ENCODE measurements at regions not wholly inside any gene's neighbourhood (a gene's known extent, or its start where the extent isn't known, plus 50 kb on each side); places are given as distances from the start of the nearest gene placed in this dataset.

DNA sequence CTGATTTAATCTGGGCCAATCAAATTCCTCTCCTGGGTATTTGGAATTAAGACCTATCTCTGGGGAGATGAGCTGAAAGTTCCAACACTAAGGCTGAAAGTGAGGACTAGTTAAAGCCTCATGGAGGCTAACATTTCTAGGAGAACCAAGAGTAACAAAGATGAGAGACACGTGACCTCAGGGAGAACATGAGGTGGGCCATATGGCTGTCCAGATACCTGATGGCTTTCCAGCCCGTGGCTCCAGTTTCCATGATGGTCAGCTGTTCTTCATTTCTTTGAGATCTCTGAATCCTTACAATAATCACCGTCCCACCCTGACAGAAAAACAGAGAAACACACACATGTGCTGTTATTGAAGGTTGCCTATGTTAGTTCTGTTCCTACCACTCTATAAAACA is 66.1 kb downstream of the LEPR start:
- intact Hi-C loops (cut with micrococcal nuclease) = no loop called here
- CTCF ChIA-PET = no interaction called here
- Mint-ChIP-seq H3K9me3 (no peaks in the 10 kb centered on the region), H3K27ac (no peak overlapping the region), H3K36me3 (ENCODE audit: low read depth) (no peaks in the 10 kb centered on the region), H3K27me3 (ENCODE audit: low read depth) (no peaks in the 10 kb centered on the region), H3K4me1 (ENCODE audit: low read depth) (no peaks in the 10 kb centered on the region), H3K4me3 (no peak overlapping the region)
- DNase-seq = no peak

DNA sequence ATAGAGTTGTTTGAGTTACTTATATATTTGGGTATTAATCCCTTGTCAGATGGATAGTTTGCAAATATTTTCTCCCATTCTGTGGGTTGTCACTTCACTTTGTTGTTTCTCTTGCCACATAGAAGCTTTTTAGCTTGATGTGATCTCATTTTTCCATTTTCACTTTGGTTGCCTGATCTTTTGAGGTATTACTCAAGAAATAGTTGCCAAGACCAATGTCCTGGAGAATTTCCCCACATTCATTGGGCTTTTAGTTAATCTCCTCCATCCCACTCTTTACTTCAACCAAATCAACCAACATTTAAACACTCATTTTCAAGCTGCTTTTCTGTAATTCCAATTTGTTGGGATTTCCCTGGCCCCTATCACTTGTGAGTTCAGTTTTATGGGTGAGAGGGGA is 69.0 kb downstream of the LEPR start:
- Mint-ChIP-seq H3K27ac (no peak overlapping the region), H3K36me3 (ENCODE audit: low read depth) (no peaks in the 10 kb centered on the region), H3K4me1 (ENCODE audit: low read depth) (no peaks in the 10 kb centered on the region), H3K27me3 (ENCODE audit: low read depth) (no peaks in the 10 kb centered on the region), H3K9me3 (no peaks in the 10 kb centered on the region), H3K4me3 (no peak overlapping the region)
- CTCF ChIA-PET = no interaction called here
- intact Hi-C loops (cut with micrococcal nuclease) = no loop called here
- DNase-seq = no peak

DNA sequence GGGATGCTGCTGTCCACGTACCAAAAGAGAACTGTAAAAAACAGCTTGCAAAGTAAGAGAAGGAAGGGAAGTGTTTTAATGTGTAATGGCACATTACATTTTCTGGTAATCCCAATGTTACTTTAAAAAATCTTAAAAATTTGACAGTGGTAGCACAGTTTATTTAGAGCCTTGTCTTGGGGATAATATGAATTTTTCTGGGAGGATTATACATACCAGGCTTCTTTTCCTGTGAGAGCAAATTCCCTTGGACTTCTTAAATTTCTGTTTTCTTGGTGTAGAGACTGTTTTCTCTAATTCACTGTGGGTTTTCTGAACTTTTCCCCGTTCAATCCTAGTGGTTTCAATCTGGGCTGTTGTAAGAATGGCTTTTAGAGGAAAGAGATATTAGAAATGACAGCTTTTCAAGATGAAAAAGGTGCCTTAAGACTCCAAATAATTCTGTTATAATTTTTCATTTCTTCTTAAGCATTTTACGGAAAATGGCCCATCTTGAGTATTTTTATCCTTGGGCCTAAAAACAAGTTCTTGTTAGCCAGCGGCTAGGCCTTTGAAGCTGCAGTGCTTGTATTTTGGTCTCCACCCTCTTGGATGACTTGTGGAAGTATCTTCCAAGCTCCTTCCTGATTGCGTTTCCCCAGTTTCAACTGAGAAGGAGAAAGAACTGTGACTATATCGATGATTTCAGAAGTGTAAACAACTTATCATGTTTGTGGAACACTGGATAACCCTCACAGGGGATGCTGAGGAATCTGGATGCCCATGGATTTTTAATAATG is 70.0 kb downstream of the LEPR start:
- Mint-ChIP-seq H3K4me3 (no peak overlapping the region), H3K4me1 (ENCODE audit: low read depth) (no peaks in the 10 kb centered on the region), H3K36me3 (ENCODE audit: low read depth) (peaks cover 1% of the 10 kb centered on the region), H3K27me3 (ENCODE audit: low read depth) (no peaks in the 10 kb centered on the region), H3K27ac (no peak overlapping the region), H3K9me3 (no peaks in the 10 kb centered on the region)
- CTCF ChIA-PET = interaction anchor here (0.6 kb wide), 1 partner anchor 1015 kb away, joined by 3 read pairs; no protein-coding TSS in a partner anchor
- intact Hi-C loops (cut with micrococcal nuclease) = loop anchor here (10.0 kb wide), 1 partner anchor 114 kb away; no protein-coding TSS in a partner anchor
- DNase-seq = no peak

DNA sequence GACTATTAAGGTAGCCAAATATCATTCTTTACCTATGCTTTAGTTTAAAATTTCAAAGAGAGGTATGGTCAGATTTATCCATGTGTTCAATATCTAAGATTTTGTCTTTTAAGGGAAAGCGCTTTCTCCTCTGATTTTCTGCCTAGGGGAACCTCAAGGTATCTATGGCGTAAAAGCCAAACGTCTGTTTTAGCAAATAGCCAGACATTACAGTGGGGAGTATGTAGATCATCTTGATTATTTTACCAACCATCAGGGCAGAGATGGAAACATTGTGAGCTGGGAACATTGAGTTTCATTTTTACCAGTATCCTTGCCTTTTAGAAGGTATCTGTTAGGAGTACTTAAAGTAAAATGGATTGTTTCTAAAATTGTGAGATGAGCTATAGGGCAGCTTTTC is 71.0 kb downstream of the LEPR start:
- Mint-ChIP-seq H3K9me3 (no peaks in the 10 kb centered on the region), H3K4me3 (no peak overlapping the region), H3K27ac (no peak overlapping the region), H3K27me3 (ENCODE audit: low read depth) (no peaks in the 10 kb centered on the region), H3K36me3 (ENCODE audit: low read depth) (peaks cover 1% of the 10 kb centered on the region), H3K4me1 (ENCODE audit: low read depth) (no peaks in the 10 kb centered on the region)
- no peak for DNase-seq
- intact Hi-C loops (cut with micrococcal nuclease) = loop anchor here (10.0 kb wide), 1 partner anchor 113 kb away; no protein-coding TSS in a partner anchor
- CTCF ChIA-PET = interaction anchor here (0.7 to 2.0 kb wide), 2 partner anchors 196 to 255 kb away, joined by 3 to 6 read pairs; no protein-coding TSS in a partner anchor

DNA sequence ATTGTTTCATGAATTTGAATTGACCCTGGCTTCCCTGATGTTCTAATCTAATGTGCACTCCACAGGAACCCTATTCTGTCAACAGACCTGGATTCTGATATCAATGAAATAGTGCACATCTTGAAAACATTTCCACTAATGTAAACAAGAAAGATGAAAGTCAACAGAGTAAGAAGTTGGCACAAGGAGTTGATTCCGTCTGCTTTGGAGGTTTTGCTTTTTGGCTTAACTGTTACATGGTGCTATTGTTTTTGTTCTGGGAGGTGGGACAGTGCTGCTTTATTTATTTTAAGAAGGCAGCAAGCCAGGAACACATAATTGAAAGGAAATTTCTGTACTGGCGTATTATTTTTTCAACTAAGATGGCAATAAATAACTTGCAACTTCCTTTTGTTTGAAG is 73.3 kb downstream of the LEPR start:
- no peak overlapping the region for H3K27ac Mint-ChIP-seq
- intact Hi-C loops (cut with micrococcal nuclease) = loop anchor here (10.0 kb wide), 1 partner anchor 111 kb away; no protein-coding TSS in a partner anchor
- CTCF ChIA-PET = no interaction called here

DNA sequence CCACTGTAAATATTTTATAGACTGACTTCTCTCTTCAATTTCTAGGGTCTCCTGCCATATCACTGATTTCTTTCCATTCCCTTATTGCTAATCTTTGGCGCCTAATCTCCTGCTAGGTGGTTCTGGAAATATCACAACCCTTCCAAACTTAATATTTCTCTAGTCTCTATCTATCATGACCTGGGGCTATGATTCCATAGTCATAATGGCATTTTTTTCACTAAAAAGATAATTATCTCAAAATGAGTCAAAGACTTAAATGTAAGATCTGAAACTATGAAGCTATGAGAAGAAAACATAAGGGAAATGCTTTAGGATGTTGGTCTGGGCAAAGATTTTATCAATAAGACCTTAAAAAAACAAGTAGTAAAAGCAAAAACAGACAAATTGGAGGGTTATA is 74.2 kb downstream of the LEPR start:
- intact Hi-C loops (cut with micrococcal nuclease) = loop anchor here (10.0 kb wide), 1 partner anchor 110 kb away; no protein-coding TSS in a partner anchor
- no peak for DNase-seq
- no peak overlapping the region for H3K27ac Mint-ChIP-seq
- peaks cover 1% of the 10 kb centered on the region for H3K36me3 Mint-ChIP-seq (ENCODE audit: low read depth)
- H3K27me3 Mint-ChIP-seq (ENCODE audit: low read depth) = no peaks in the 10 kb centered on the region
- no peak overlapping the region for H3K4me3 Mint-ChIP-seq
- no peaks in the 10 kb centered on the region for H3K9me3 Mint-ChIP-seq
- CTCF ChIA-PET = no interaction called here
- H3K4me1 Mint-ChIP-seq (ENCODE audit: low read depth) = no peaks in the 10 kb centered on the region

More for the DNA sequence above, 73.3 kb downstream of the LEPR start:
- Mint-ChIP-seq H3K4me1 (ENCODE audit: low read depth) (no peaks in the 10 kb centered on the region), H3K27me3 (ENCODE audit: low read depth) (no peaks in the 10 kb centered on the region), H3K9me3 (no peaks in the 10 kb centered on the region), H3K4me3 (no peak overlapping the region), H3K36me3 (ENCODE audit: low read depth) (peaks cover 1% of the 10 kb centered on the region)
- DNase-seq = no peak

DNA sequence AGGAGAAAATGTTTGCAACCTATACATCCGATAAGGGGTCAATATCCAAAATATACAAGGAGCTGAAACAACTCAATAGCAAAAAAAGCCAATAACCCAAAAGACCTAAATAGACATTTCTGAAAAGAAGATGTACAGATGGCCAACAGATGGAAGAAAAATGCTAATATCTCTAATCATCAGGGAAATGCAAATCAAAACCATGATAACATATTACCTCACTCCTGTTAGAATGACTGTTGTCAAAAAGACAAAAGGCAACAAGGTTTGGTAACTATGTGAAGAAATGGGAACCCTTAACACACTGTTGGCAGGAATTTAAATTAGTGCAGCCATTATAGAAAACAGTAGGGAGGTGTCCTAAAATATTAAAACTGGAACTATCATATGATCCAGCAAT is 74.7 kb downstream of the LEPR start:
- Mint-ChIP-seq H3K4me1 (ENCODE audit: low read depth) (no peaks in the 10 kb centered on the region), H3K4me3 (no peak overlapping the region), H3K27me3 (ENCODE audit: low read depth) (no peaks in the 10 kb centered on the region), H3K9me3 (no peaks in the 10 kb centered on the region), H3K36me3 (ENCODE audit: low read depth) (peaks cover 1% of the 10 kb centered on the region), H3K27ac (no peak overlapping the region)
- no peak for DNase-seq
- intact Hi-C loops (cut with micrococcal nuclease) = loop anchor here (10.0 kb wide), 1 partner anchor 110 kb away; no protein-coding TSS in a partner anchor
- CTCF ChIA-PET = no interaction called here

DNA sequence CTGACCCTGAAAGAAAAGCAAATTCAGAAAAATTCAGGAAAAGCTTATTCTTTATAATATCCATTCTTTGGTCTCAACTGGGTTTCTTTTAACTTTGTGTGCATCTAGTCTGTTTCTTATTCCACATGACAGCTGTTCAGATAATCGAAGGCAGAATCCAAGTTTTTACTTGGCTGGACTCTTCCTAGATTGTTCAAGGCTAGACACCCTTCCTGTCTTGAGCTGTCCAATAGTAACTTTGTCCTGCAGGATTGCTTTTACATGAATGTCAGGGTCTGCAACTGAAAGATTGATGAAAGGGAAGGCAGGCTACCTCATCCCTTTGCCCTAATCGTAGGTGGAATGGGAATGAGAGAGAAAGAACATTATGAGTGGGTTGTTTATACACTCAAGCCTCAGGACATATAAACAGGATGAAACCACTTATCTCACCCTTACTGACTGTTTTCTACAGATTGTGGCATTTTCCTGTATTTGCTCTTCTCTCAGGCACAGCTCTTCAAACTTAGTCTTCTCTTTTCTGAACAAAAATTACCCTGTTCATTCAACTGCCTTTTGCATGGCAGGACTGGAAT is 76.9 kb downstream of the LEPR start:
- CTCF ChIA-PET = no interaction called here
- intact Hi-C loops (cut with micrococcal nuclease) = loop anchor here (10.0 kb wide), 1 partner anchor 107 kb away; no protein-coding TSS in a partner anchor
- DNase-seq = no peak
- no peaks in the 10 kb centered on the region for H3K9me3 Mint-ChIP-seq
- H3K27me3 Mint-ChIP-seq (ENCODE audit: low read depth) = no peaks in the 10 kb centered on the region
- no peaks in the 10 kb centered on the region for H3K4me1 Mint-ChIP-seq (ENCODE audit: low read depth)
- H3K27ac Mint-ChIP-seq = no peak overlapping the region
- H3K4me3 Mint-ChIP-seq = no peak overlapping the region
- peaks cover 1% of the 10 kb centered on the region for H3K36me3 Mint-ChIP-seq (ENCODE audit: low read depth)

DNA sequence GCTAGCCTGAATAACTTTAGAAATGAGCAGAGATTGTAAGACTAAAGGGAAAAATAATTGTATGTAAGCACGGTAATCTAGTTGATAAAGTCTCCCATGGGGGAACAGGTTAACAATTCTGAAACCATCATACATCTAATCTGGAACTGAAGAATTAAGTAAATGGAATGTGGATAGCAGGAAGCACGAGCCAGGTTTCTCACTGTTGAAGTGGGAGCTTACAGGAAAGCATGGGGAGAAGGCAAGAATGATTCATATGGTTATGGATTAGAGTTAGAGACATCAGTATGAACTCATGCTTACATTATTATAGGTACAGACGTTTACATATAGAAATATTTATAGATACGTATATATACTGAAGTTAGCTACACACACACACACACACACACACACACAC is 83.0 kb downstream of the LEPR start:
- H3K36me3 Mint-ChIP-seq (ENCODE audit: low read depth) = no peaks in the 10 kb centered on the region
- H3K4me1 Mint-ChIP-seq (ENCODE audit: low read depth) = no peaks in the 10 kb centered on the region
- CTCF ChIA-PET = no interaction called here
- no peaks in the 10 kb centered on the region for H3K27me3 Mint-ChIP-seq (ENCODE audit: low read depth)
- H3K27ac Mint-ChIP-seq = no peak overlapping the region
- no peak overlapping the region for H3K4me3 Mint-ChIP-seq
- DNase-seq = no peak
- no peaks in the 10 kb centered on the region for H3K9me3 Mint-ChIP-seq
- intact Hi-C loops (cut with micrococcal nuclease) = no loop called here

DNA sequence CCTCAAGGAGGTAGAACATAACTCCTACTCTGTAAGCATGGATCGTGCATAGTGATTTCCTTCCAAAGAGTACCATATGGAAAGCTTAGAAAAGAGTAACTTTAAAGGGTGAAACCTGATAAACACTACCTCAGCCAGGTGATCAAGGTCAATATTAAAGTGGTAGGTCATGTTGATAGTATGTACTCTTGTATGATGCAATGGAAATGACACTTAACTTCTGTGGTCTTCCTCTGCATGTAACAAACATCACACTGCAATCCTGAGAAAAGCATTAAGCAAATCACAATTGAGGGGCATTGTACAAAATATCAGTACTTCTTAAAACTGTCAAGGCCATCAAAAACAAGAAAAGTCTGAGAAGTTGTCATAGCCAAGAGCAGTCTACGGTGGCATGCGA is 83.8 kb downstream of the LEPR start:
- Mint-ChIP-seq H3K36me3 (ENCODE audit: low read depth) (no peaks in the 10 kb centered on the region), H3K9me3 (no peaks in the 10 kb centered on the region), H3K4me3 (no peak overlapping the region), H3K4me1 (ENCODE audit: low read depth) (no peaks in the 10 kb centered on the region), H3K27ac (no peak overlapping the region), H3K27me3 (ENCODE audit: low read depth) (no peaks in the 10 kb centered on the region)
- CTCF ChIA-PET = no interaction called here
- intact Hi-C loops (cut with micrococcal nuclease) = no loop called here
- no peak for DNase-seq

DNA sequence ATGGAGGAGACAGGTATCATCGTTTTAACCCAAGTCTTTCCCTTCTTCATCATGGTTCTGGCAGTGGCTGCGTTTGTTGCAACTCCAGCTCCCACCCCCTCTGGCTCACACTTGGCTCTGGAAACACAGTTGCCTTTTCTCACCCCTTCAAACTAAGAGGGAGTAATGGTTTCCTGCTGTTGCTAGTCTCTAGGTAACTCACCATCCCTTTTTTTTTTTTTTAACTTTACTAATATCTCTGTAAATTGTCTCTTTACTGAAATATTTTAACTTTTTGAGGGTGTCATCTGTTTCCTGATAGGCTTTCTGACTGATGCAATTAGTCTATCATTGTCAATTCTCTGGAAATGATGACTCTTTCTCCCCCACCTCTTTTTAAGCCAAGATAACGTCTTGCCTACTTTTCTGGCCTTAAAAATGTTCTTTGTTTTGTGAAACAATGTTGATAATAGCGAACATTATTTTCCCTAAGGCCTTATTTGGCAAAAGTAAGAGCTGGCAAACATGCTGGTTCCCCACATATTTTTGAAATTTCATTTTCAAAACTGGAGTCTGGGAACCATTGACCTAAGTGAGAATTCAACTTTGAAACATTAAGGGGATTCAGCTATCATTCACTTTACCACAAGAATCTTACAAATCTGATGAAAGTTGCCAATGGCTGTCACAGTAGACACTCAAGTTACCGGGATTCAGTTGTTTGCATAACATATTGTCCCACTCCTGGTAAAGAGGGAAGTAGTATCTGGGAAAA is 85.3 kb downstream of the LEPR start:
- H3K4me1 Mint-ChIP-seq (ENCODE audit: low read depth) = no peaks in the 10 kb centered on the region
- CTCF ChIA-PET = no interaction called here
- H3K4me3 Mint-ChIP-seq = no peak overlapping the region
- no peaks in the 10 kb centered on the region for H3K27me3 Mint-ChIP-seq (ENCODE audit: low read depth)
- DNase-seq = no peak
- no peaks in the 10 kb centered on the region for H3K36me3 Mint-ChIP-seq (ENCODE audit: low read depth)
- intact Hi-C loops (cut with micrococcal nuclease) = no loop called here
- H3K9me3 Mint-ChIP-seq = no peaks in the 10 kb centered on the region
- no peak overlapping the region for H3K27ac Mint-ChIP-seq

DNA sequence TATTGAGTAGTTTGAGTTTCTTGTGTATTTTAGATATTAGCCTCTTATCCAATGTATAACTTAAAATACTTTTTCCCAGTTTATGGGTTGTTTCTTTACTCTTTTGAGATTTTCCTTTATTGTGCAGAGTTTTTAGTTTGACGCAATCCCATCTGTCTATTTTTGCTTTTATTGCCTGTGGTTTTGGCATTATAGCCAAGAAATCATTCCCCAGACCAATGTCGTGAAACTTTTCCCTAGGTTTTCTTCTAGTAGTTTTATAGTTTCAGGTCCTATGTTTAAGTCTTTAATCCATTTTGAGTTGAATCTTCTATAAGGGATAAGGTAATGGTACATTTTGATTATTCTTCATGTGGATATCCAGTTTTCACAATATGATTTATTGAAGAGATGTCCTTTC is 87.6 kb downstream of the LEPR start:
- CTCF ChIA-PET = no interaction called here
- no peaks in the 10 kb centered on the region for H3K36me3 Mint-ChIP-seq (ENCODE audit: low read depth)

More for the DNA sequence above, 87.6 kb downstream of the LEPR start:
- H3K27ac Mint-ChIP-seq = no peak overlapping the region
- DNase-seq = no peak
- H3K27me3 Mint-ChIP-seq (ENCODE audit: low read depth) = no peaks in the 10 kb centered on the region
- intact Hi-C loops (cut with micrococcal nuclease) = no loop called here
- no peaks in the 10 kb centered on the region for H3K9me3 Mint-ChIP-seq
- no peak overlapping the region for H3K4me3 Mint-ChIP-seq
- no peaks in the 10 kb centered on the region for H3K4me1 Mint-ChIP-seq (ENCODE audit: low read depth)

Data from activated naive CD4-positive, alpha-beta T cell treated with anti-CD3 and anti-CD28 coated beads for 36 hours (primary cell).